H54 (cell line): ENCODE measurements at regions not wholly inside any gene's neighbourhood (a gene's known extent, or its start where the extent isn't known, plus 50 kb on each side); places are given as distances from the start of the nearest gene placed in this dataset.
A peak's percentile ranks its signal among the peaks of the same experiment; 100 is the strongest.

Experiments used
- DNase-seq: peaks from one replicate; pipeline ENCODE4 v3.0.0; 2011; ENCODE audit warnings: low spot score, mixed read lengths; ENCODE audit not compliant: insufficient read length
- FAIRE-seq: peaks from 3 replicates; lab custom pipeline; 2011; peaks lifted over from hg19 to GRCh38; lab: Jason Lieb, UNC
- POLR2A ChIP-seq: IDR thresholded peaks from 2 replicates; pipeline ENCODE4 v1.6.1; 2011; ENCODE audit warnings: low read depth, mild to moderate bottlenecking, low read length

DNA sequence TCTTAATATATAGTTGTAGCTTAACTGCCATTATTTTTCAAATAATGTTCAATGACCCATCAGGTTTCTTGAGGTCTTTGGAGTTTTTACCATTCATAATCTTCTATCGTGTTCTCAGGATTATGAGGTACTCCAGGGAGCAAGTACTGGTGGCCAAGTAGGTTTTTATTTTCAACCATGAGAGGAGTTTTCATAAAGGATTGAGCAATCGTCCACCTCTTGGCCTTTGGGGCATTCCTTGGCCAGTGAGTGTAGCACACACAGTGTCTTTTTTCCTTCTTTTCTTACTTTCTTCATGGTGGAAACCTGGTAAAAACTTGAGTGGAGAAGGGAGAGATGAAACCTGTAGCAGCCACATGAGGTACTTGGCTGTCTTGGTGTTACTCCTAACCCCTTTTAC, 567.0 kb upstream of the NR3C2 start:
- DNase-seq, result no peak
- FAIRE-seq, result no peak
- no peak for TF ChIP-seq POLR2A

DNA sequence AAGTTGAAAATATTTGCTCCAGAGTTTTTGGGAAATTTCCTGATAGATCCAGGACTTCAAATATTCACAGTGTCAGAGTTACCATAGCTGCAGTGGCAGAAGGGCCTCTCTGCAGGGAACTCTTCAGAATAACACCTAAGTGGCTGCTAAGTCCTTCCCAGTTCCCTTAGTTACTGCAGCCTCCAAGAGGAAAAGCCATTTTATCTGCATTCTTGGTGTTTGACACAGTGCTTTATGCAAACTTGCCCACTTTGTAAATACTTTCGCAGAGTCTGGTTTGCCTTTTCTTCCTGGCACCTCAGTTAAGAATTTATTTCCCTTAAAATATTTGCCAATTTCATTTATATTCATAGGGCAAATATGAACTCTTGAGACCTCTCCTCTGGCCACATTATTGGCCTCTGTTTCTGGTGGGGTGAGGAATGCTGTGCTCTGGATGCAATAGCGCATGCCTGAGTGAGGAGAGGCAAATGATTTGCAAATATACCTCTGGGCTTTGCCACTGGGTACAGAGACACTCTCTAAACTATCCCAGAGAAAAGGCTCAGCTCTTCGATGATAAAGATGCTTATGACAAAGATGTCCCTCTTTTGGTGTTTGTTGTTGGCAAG, 566.3 kb upstream of the NR3C2 start:
- no peak for TF ChIP-seq POLR2A
- DNase-seq, result no peak
- no peak for FAIRE-seq

DNA sequence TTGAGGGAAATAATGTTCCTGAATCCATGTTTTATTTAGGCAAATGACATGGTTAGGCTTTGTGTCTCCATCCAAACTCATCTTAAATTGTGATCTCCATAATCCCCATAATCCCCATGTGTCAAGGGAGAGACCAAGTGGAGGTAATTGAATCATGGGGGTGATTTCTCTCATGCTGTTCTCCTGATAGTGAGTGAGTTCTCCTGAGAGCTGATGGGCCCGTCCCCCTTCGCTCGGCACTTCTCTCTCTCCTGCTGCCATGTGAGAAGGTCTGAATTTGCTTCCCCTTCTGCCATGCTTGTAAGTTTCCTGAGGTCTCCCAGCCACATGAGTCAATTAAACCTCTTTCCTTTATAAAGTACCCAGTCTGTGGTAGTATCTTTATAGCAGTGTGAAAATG, 563.0 kb upstream of the NR3C2 start:
- DNase-seq (no peak), FAIRE-seq (no peak)
- no peak for TF ChIP-seq POLR2A

DNA sequence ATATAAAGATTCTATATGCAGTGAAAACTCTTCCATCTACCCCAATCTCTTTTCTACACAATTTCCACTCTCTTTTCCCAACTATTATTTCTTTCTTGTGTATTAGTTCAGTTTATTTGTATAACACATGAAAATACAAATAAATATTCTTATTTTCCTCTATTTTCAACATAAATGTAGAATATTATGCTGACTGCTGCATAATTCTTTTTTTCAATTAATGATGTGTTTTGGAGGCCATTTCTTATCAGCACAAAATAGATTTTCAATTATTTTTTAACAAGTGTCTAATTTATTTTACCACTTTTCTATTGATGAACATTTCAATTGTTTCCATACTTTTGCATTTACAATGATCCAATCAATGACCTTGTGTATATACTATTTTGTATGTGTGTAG, 557.7 kb upstream of the NR3C2 start:
- no peak for TF ChIP-seq POLR2A
- FAIRE-seq, result no peak

DNA sequence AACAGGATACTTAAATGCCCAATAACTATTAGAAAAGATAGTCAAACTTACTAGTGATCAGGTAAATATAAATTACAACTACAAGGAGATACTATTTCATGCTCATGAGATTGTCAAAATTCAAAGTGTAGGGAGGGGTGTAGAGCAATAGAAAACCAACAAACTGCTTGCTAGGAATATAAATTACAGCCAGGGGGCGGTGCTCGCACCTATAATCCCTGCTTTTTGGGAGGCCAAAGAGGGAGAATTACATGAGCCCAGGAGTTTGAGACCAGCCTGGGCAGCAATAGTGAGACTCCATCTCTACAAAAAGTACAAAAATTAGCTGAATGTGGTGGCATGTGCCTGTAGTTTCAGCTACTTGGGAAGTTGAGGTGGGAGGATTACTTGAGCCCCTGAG, 556.5 kb upstream of the NR3C2 start:
- no peak for TF ChIP-seq POLR2A
- FAIRE-seq (no peak), DNase-seq (no peak)

More for the DNA sequence above, 557.7 kb upstream of the NR3C2 start:
- DNase-seq, result no peak

DNA sequence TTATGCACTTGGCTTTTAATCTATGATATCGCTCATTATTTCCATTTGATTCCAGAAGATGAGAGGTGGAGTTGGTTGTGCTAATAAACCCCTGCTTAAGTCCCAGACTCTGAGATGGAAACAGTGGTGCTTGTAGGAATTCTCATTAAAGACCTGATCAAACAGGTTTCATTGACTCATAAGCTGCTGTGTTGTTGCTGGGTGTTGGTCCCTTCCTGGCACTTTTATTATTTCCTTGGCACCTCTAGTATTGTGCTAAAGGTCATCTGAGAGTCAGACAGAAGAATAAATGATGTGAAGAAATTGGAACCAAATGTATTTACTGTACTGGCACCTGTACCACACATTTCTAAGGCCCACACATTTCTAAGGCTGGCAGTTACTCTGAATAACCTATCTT, 544.7 kb upstream of the NR3C2 start:
- no peak for TF ChIP-seq POLR2A
- DNase-seq, result no peak
- FAIRE-seq, result no peak

DNA sequence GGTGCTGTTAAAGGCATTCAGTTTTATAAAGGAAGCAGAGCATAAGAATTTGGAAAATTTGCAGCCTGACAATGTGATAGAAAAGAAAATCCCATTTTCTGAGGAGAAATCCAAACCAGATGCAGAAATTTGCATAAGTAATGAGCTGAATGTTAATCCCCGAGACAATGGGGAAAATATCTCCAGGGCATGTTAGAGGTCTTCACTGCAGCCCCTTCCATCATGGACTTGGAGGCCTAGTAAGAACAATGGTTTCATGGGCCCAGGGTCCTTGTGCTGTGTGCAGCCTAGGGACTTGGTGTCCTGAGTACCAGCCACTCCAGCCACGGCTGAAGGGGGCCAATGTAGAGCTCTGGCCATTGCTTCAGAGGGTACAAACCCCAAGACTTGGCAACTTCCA, 542.7 kb upstream of the NR3C2 start:
- TF ChIP-seq POLR2A, result no peak
- no peak for FAIRE-seq
- no peak for DNase-seq

DNA sequence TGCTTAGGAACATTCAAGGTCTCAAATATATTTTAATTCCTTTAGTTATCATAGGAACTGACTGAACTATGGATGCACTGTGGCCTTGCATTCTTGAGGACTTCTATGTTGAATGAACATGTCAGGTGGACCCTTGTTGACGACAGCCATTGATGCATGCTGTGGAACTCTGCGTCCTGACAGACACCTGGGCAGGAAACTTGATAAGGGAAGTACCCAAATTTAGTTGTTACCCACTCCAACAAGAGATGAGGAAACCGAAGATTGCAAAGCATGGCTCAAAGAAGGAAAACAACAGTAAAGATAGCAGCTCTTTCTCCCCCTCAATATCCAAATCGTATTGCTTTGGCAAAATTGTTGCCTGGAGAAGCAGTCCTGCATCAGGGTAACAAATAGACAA, 540.0 kb upstream of the NR3C2 start:
- DNase-seq (no peak), FAIRE-seq (no peak)
- TF ChIP-seq POLR2A, result no peak

DNA sequence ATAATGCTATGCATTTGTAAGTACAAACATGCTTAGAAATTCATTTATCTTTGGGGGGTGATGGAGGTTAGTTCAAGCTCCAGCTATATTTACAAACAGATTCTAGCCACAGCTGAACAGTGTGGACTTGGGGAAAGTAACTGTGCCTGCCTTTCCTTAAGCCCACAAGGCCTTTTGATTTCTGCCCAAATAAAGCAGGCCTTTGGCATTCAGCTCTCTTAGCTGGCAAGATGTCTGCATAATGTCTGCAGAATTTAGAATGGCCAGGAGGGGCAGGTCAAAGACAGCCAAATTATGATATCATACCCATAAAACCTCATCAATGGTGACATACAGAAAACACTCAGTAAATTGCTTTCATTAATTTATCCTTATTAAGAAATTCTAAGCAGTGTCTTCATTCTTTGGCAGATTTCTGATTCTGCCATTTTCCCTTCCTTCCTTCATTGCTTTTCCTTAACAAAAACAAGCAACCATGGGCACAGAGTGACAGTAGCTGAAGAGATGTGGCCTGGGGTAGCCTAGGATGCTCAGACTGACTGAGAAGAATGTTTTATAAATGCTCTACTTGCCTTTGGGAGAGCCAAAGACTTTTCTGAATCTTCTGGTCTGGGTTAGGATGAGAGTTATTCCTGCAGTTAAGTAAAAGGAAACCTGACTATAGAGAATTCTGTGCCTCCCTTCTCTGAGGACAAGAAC, 538.7 kb upstream of the NR3C2 start:
- FAIRE-seq (no peak), DNase-seq (no peak)
- no peak for TF ChIP-seq POLR2A

DNA sequence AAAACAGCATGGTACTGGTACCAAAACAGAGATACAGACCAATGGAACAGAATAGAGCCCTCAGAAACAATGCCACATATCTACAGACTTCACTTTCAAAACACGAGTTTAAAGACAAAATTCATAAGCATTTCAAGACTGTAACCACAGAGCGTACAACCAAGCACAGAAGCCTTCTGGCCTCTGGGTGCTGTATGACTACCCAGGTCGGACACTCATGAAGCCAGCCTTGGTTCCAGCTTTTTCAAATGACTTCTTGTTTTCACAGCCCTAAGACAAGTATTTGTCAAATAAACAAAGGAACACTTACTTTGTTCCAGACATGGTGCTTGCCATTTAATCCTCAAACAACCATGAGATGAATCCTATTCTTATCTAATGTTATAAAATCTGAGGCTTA, 536.1 kb upstream of the NR3C2 start:
- no peak for TF ChIP-seq POLR2A
- FAIRE-seq (no peak), DNase-seq (no peak)

DNA sequence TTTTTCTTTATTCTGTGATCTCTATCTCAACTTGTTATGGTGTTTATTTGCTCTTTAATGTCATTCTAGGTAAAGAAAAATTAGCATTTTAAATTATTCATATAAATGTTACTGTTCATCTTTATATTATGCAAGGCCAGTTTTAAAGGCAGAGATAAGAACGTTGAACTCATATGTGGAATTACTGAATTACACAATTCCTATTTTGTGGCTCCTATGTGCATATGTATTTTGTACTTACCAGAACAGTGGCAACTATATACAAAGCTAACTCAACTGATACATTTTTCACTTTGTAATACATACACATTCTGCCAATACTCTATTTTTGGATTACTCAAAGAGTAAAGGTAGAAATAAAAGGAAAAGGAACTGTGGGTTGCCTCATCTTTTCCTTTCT, 533.2 kb upstream of the NR3C2 start:
- FAIRE-seq (no peak), DNase-seq (no peak)
- no peak for TF ChIP-seq POLR2A

DNA sequence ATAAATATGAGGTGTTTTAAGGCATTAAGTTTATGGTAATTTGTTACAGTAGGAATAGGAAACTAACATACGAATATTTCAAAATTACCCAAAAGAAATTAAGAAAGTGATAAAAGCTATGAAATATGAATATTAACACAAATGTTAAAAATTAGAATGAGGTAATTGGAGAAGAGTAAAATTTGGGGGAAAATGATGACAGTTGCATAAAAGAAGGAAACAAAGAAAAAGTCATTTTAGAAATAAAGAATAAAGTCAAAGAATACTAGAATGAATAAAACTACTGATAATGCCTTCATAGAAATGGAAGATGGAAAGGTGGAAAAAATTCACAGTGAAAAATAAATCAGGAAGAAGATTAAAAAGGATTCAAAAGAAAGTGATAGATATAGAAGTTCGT, 522.9 kb upstream of the NR3C2 start:
- TF ChIP-seq POLR2A, result no peak
- FAIRE-seq (no peak), DNase-seq (no peak)

DNA sequence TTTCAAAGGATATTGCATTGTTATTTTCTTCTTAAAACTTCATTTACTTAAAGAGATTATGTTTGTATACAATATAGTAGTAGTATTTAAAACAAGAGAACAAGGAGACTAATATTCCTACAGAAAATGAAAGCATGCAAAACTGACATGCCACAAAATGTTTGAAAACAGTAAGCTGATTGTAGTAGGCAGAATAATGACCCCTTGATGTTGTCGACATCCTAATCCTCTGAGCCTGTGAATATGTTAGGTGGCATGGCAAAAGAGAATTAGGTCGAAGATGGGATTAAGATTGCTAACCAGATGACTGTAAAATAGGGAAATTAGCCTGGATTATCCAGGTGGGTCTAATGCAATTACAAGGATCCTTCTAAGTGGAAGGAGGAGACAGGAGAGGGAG, 522.2 kb upstream of the NR3C2 start:
- DNase-seq (no peak), FAIRE-seq (no peak)
- no peak for TF ChIP-seq POLR2A

DNA sequence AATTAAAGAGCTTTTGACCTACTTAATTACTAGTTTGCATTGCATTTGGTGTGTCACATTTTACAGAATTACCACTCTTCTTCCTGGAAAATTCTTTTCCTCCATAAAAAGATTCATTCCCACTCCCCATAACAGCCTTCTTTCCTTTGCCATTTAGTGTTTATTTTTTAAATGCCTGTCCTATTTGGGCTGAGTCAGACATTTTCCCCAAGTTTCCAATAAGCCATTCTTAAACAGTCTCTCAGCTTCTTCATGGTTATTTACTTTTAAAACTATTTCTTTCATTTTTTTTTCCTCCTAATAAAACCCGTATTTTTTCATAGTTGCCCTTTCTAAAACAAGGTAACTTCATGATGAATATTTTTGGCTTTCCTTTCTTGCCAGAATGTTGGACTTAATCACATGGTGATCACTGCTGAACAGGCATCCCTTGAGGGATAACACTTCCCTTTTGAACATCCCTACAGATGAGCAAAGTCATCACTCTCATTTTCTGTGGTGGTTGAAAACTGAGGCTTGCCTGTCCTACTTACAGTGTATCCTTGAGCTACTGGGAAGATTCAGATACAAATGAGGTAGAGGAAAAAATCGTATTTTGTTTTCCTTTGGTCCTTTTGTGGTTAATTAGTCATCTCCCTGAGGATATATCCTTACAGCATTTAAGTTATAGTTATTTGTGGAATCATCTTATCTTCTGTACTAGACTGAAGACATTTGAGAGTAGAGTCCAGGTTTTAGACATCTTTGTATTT, 520.5 kb upstream of the NR3C2 start:
- no peak for TF ChIP-seq POLR2A
- FAIRE-seq (peak; percentile 74), DNase-seq (no peak)

DNA sequence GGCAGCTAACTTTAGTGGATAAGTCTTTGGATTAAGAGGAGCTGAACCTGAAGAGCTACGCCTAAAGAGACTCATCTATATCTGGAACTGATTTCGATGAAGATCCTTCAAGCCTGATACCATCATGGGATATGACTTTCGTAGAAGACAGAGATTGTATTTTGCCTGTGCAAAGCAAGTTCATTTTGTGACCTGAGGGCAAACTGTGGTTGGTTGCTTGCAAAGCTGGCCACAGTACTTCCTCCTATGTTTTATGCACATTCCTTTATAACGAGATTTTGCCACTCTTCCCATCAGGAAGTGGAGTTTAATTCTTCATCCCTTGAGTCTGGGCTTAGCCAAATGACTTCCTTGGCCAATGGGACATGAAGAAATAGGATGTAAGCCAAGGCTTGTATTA, 519.3 kb upstream of the NR3C2 start:
- TF ChIP-seq POLR2A, result no peak
- FAIRE-seq (no peak), DNase-seq (no peak)

DNA sequence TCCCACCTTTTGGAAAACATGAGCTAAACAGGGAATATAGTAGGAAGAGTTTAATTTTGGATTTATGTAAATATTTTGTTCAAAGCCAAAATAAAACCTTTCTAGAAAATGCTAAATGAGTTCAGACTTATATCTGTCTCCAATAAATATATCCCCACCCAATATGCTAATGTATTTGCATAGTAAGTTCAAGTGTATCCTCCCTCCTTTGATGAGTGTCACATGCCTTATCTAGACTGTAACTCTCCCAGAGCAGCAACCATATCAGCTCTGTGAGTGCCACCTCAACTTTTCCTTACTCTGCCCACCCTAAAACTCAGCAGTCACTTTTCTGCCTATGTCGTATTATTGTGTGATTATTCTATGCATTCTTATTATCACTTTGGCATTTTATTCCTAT, 516.1 kb upstream of the NR3C2 start:
- FAIRE-seq, result no peak
- TF ChIP-seq POLR2A, result no peak
- DNase-seq, result no peak
